GM13977 (cell line): ENCODE measurements at regions not wholly inside any gene's neighbourhood (a gene's known extent, or its start where the extent isn't known, plus 50 kb on each side); places are given as distances from the start of the nearest gene placed in this dataset.
"Not testable (repeated sequence)": the region's sequence is repeated elsewhere in the genome, so short reads cannot be mapped to it uniquely, and the experiment has no call there.

Experiments
- DNase-seq: peaks from one replicate; pipeline ENCODE4 v3.0.0; 2012; ENCODE audit warnings: low spot score
- CTCF ChIP-seq: IDR thresholded peaks from 2 replicates; pipeline ENCODE4 v1.5.1; 2012; ENCODE audit warnings: mild to moderate bottlenecking, control low read depth; ENCODE audit not compliant: insufficient read depth; ENCODE audit errors: extremely low read depth, missing control alignments
- in situ Hi-C: fragments of 300-500 bp; cut with MboI; formaldehyde crosslinking; loops from one replicate; pipeline ENCODE4 v1.12.0; 2022; ENCODE audit warnings: low sequenced_read_pairs, low pct_unique_long_range_greater_than_20kb, mixed read lengths, inconsistent platforms; ENCODE audit not compliant: unreplicated experiment

GRCh38 chr4:107453987-107454386 lies 266.0 kb downstream of the PAPSS1 start:
- no peak for TF ChIP-seq CTCF
- in situ Hi-C loops = no loop called here
- DNase-seq = no peak

DNA sequence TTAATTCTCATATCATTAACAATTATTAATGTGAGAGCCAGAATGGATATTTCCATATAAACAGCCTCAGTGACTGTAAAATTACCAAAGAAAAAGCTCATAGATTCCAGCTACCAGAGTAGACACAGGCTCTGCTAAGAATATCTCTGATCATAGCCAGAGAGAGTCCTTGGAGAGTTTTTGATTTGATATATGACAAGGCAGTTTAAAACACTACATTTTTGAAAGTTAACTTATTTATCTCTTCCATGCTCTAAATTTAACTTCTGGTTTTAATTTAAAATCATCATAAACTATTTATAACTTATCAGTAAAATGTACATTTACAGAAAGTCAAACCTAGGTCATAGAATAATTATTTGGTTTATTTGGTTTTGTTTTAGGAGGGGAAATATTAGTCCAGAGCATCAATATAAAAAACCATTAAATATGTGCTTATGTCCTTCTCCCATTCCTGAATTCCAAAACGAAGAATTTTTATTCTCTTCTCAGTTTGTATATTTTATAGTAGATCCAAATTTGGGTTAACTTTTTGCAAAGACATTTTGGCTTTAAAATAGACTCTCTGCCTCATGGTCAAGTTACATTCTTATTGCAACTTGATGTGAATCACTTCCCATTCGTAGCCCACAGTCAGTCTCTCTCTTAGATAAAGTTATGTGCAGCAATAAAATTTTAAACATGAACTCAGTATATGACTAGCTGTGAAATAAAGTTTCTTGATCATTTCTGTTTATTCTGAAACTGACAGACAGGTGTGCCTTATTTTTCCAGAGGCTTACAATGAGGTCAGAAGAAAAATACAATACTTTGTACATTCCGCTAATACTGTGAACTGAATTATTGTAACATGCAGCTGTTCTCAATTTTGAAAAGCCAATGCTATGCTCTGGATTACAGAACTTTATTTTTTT lies 267.1 kb downstream of the PAPSS1 start:
- in situ Hi-C loops = no loop called here
- DNase-seq = no peak
- no peak for TF ChIP-seq CTCF

DNA sequence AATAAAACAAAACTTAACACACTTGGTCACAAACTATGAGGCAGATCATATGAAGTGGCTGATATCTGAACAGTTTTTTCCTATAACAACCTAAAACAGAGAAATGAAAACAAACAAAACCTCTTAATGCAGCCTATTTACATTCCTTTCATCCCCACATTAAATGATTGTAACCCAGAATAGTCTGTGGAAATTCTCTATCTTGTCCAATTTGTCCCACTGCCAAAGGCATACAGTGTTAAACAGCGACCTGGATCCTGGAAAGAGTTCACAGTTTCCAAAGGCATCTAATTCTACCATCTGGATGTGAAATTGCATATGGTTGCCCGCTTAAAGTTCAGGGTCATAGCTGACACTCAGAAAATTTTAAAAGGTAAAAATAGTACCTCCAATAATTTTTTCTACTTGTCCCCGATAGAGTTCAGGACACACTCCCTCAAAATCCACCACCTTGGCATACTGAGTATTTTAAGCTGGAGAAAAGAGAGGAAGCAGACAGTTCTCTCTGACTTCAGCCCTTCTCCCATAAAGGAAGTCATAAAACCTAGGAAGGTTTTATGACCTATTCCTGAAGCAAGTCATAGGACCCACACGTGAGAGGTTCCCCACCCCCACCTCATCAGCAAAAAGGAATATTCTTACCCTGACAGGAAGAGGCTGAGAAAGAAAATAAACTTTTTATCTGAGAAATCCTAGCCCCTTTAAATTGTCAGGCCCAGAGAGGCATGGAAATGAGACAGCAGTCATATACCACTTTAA lies 270.2 kb downstream of the PAPSS1 start:
- no peak for TF ChIP-seq CTCF
- in situ Hi-C loops = no loop called here
- DNase-seq = no peak

DNA sequence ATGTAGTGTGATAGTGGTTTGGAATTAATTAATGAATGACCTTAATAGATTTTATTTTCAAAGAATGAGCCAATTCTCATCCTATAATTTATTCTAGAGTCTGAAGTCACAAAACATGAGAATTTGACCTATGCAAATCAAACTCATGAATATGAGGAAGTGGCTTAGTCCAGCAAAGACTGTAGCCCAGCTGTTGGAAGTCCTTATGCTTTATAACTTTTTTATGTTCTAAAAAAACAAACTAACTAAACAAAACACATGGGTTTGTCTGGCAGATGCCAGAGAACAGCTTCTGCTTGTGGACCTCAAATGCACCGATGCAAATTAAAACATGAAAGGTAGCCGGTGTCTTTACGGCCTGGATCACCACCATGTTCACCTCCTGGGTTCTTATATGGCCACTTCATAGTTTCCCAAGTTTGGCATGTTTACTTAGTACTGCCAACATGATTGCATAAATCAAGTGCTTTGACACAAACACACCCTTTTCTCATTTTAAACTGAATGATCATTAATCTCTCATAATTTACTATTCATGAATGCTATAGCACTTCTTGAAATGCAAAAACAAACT lies 277.4 kb downstream of the PAPSS1 start:
- no peak for DNase-seq
- in situ Hi-C loops = no loop called here
- TF ChIP-seq CTCF = no peak

DNA sequence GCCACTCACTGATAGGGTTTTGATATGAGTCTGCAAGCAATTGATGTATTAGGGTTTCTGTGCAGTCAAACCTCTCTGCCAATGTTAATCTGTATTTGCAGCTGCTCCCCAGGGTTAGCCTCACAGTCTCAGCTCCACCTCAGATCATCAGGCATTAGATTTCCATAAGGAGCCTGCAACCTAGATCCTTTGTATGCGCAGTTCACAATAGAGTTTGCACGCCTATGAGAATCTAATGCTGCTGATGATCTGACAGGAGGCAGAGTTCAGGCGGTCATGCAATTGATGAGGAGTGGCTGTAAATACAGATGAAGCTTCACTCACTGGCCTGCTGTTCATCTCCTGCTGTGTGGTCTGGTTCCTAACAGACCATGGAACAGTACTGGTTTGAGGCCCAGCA lies 280.6 kb downstream of the PAPSS1 start:
- DNase-seq = no peak
- no peak for TF ChIP-seq CTCF
- in situ Hi-C loops = no loop called here

- in situ Hi-C loops, DNase-seq: not testable (repeated sequence)
Measured at GRCh38 chr4:107436471-107436870, 283.6 kb downstream of the PAPSS1 start.

DNA sequence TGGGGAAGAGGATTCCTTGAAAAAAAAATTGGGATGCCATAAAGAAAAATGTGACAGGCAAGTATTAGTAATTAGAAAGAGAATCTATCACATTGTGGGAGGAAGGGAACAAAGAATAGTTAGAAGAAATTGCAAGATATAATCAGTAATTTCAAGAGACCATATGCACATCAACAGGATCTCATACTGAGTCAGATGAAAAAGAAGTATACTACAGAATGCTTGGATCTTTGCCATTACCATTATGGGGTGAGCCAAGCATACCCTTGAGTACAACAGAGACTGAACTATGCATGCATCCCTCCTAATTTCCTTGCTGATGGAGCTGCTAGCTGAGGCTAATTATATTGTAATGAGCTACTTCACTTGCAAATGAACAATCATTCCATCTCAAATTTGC lies 287.6 kb downstream of the PAPSS1 start:
- TF ChIP-seq CTCF = no peak
- in situ Hi-C loops = no loop called here
- no peak for DNase-seq
